Gastrocnemius medialis (tissue), 4 donors: ENCODE measurements at regions not wholly inside any gene's neighbourhood (a gene's known extent, or its start where the extent isn't known, plus 50 kb on each side); places are given as distances from the start of the nearest gene placed in this dataset.

Experiments
- CTCF ChIP-seq, 5 experiments: fragments of 450-650 bp in 3 of 5; fragments of 200-600 bp in 2 of 5; sonication (generic) in 2 of 5; IDR thresholded peaks in 4 of 5; conservative IDR thresholded peaks in 1 of 5; 1 replicate in 4 of 5; 2 replicates in 1 of 5; pipeline ENCODE4 v1.5.1; 2016 to 2019; ENCODE audit warnings: antibody characterized with exemption in 5 of 5, mild to moderate bottlenecking in 3 of 5, moderate library complexity in 3 of 5
- POLR2A ChIP-seq, 2 donors: fragments of 450-650 bp; IDR thresholded peaks; one replicate each; pipeline ENCODE4 v1.6.1; 2017; ENCODE audit warnings: antibody characterized with exemption in 2 of 2, mild to moderate bottlenecking in 2 of 2, moderate library complexity in 2 of 2

GRCh38 chr3:144480416-144480919 is 508.8 kb downstream of the DIPK2A start:
- TF ChIP-seq CTCF (IDR thresholded peaks at IDR 0.05 in 4 of 5, conservative IDR thresholded peaks at IDR 0.05 in 1 of 5), result no peak
- no peak for TF ChIP-seq POLR2A (IDR thresholded peaks at IDR 0.05)
